NCI-H82 (cell line): ENCODE measurements at regions not wholly inside any gene's neighbourhood (a gene's known extent, or its start where the extent isn't known, plus 50 kb on each side); places are given as distances from the start of the nearest gene placed in this dataset.
"Not testable (repeated sequence)": the region's sequence is repeated elsewhere in the genome, so short reads cannot be mapped to it uniquely, and the experiment has no call there.

Experiments used
- DNase-seq: peaks from one replicate; lab custom pipeline; 2025; lab: John Stamatoyannopoulos, UW

- DNase-seq = no peak
These were observed 73.2 kb downstream of the MTNR1A start for GRCh38 chr4:186481998-186482790.

DNA sequence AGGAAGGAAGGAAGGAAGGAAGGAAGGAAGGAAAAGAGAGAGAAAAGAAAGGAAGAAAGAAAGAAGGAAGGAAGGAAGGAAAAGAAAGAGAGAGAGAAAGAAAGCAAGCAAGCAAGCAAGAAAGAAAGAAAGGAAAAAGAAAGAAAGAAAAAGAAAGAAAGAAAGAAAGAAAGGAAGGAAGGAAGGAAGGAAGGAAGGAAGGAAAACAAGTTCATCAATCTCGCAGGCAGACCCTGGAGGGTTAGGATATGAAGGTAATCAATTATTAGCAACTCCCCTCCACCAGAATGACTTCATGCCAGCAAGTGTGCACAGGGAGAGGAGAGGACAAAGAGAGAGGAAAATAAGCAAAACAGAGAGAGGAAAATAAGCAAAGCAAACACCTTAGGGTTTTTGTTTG is 80.2 kb downstream of the MTNR1A start:
- DNase-seq = no peak

GRCh38 chr4:186473933-186474332 is 81.4 kb downstream of the MTNR1A start:
- DNase-seq = no peak

GRCh38 chr4:186472948-186473347 is 82.4 kb downstream of the MTNR1A start:
- peak; percentile 35 for DNase-seq

GRCh38 chr4:186471441-186471840 is 83.9 kb downstream of the MTNR1A start:
- DNase-seq = no peak

GRCh38 chr4:186458050-186458449 is 97.3 kb downstream of the MTNR1A start:
- no peak for DNase-seq

GRCh38 chr4:186451982-186452381 is 103.4 kb downstream of the MTNR1A start:
- no peak for DNase-seq

GRCh38 chr4:186449954-186450353 is 105.4 kb downstream of the MTNR1A start:
- no peak for DNase-seq

DNA sequence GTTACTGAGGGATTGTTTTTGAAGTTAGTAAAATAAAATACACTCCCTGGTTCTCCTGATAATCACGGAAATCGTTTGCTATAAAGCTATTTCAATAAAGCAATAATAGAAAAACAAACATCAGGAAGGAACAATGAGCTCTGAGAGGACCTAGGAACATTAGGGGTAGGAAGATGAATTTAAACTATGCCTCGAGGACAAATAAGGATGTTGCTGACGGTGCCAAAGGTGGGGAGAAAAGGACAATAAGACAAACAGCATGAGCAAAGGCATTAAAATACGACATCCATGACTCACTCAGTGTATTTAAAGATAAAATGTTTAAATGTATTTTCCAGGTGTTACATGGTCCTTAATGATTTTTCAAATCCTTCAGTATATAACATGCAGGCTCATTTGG is 110.3 kb downstream of the MTNR1A start:
- DNase-seq = no peak

- no peak for DNase-seq
These were observed 113.9 kb downstream of the MTNR1A start for GRCh38 chr4:186441502-186441901.

DNA sequence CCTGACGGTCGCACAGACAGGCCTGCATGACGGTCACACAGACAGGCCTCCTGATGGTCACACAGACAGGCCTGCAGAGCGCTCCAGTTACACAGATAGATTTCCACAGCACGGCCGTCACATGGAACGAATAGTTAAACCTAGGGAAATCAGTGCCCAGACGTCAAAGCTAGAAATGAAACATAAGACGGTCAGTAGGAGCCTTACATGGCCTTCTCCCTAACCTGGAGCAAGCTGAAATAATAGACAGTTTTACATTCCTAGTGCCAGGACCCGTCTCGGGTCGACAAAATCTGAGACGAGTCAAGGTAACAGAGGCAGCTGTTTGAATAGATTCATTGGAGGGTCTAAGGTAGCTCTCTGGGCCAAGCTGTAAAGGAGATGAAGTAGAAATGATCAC is 126.9 kb downstream of the MTNR1A start:
- DNase-seq = no peak

DNA sequence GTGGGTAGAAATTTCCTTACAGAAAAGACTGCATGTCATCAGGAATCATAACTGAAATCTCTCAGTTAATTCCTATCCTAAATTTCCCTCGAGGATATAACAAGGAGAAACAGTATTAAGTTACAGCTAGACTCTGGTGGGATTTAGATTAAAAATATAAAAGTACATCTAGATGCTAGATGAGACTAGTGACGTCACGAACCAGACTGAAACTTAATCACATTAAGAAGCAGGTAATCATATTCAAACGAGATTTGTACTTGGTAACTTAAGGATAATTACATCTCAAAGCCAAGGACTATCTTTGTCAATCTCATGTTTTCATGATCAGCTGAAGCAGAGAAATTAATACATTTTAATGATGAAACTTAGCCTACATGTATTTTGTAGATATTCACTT is 130.6 kb downstream of the MTNR1A start:
- peak; percentile 17 for DNase-seq

- no peak for DNase-seq
These were observed 133.1 kb downstream of the MTNR1A start for GRCh38 chr4:186422296-186422695.

- DNase-seq = no peak
These were observed 138.8 kb downstream of the MTNR1A start for GRCh38 chr4:186416451-186417060.

DNA sequence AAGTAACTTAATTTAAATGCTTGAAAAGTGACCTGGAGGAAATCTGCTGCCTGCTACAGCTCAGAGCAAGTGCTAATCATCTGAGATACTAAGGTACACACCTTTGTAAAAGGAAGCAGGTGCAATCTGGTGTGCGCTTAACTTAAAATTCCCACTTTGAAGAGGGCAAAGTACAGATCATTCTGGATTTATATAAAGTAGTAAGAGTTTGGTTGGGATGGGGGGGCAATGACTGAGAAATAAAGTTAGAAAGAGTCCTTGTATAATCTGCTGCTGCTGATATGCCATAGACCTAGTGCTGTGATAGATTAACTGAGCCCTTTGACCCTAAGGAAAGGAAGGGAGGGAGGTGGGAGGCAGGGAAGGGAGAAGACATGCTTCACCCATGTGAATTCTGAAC is 141.0 kb downstream of the MTNR1A start:
- no peak for DNase-seq

DNA sequence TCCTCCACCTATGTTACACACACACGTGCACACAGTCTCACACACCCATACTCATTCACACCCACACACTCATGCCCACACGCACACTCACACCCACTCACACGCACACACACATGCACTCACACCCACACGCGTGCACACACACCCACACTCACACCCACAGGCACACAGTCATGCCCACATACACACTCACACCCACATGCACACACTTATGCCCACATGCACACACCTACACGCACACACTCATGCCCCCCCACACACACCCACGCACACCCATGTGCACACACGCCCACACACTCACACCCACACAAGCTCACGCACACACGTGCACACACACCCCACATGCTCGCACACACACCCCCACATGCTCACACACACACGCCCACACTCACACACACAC is 140.0 kb downstream of the F11 start:
- no peak for DNase-seq

GRCh38 chr4:186404562-186405134 is 138.7 kb downstream of the F11 start:
- DNase-seq = no peak

DNA sequence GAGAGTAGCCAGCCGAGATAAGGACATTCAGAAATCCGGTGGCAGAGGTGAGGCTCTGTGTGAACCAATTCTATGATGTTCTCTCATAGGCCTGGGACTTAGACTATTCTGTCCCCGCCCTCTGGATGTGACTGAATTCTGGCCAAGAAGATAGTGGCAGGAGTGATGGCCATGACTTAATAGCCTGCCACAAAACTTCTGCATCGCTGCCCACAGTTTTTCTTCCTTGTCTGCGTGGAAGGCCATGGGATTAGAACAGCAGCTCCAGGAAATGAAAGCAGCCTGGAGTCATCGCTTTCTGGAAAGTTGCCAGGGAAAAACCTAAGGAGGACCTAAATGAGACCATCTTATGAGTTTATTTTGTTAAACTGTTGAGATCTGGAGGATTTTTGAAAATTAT is 134.7 kb downstream of the F11 start:
- DNase-seq = no peak

- no peak for DNase-seq
These were observed 126.0 kb downstream of the F11 start for GRCh38 chr4:186392017-186392416.

GRCh38 chr4:186384328-186384727 is 118.3 kb downstream of the F11 start:
- not testable (repeated sequence) for DNase-seq

GRCh38 chr4:186368281-186368680 is 102.3 kb downstream of the F11 start:
- no peak for DNase-seq

DNA sequence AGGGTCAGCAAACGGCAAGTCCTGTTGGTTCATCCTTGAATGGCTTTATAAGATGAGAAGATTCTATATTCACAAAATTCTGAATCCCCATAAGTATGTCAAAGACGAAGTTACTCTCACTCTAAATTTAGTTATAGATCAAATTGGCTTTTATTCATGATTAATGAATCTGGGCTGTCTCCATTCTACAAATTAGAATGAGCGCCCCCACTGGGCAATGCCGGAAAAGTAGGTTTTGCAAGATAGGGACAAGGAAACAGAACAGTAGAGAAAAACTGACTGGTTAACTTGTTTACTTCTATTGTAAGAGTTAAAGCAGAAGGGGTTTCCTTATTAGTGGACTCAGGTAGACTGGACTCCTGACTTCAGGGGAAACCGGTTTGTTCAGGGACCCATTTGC is 100.3 kb downstream of the F11 start:
- DNase-seq = no peak

- peak; percentile 1 for DNase-seq
These were observed 97.0 kb downstream of the F11 start for GRCh38 chr4:186363038-186363437.
